Stimulated activated CD4-positive, alpha-beta T cell treated with anti-CD3 and anti-CD28 coated beads, TNF-alpha, amount 100 ng/mL, for 24 hours (primary cell): ENCODE measurements at regions not wholly inside any gene's neighbourhood (a gene's known extent, or its start where the extent isn't known, plus 50 kb on each side); places are given as distances from the start of the nearest gene placed in this dataset.
"Not testable (repeated sequence)": the region's sequence is repeated elsewhere in the genome, so short reads cannot be mapped to it uniquely, and the experiment has no call there.

Source experiments
- DNase-seq, 3 experiments: peaks; one replicate each; pipeline ENCODE4 v3.0.0-alpha.2; 2020; ENCODE audit warnings: low read depth in 3 of 3

- not testable (repeated sequence) for DNase-seq
These were observed 190.7 kb upstream of the VIPR2 start for GRCh38 chr7:159335181-159335926.

GRCh38 chr7:159332854-159333479, 188.3 kb upstream of the VIPR2 start:
- not testable (repeated sequence) for DNase-seq

- DNase-seq = no peak
These were observed 186.8 kb upstream of the VIPR2 start for GRCh38 chr7:159331462-159331861.

- DNase-seq = no peak
These were observed 185.2 kb upstream of the VIPR2 start for GRCh38 chr7:159329818-159330378.

- DNase-seq = no peak
These were observed 183.4 kb upstream of the VIPR2 start for GRCh38 chr7:159328096-159328495.

GRCh38 chr7:159323359-159323758, 178.7 kb upstream of the VIPR2 start:
- DNase-seq = no peak

GRCh38 chr7:159321278-159321677, 176.6 kb upstream of the VIPR2 start:
- no peak for DNase-seq

GRCh38 chr7:159318682-159319351, 174.2 kb upstream of the VIPR2 start:
- DNase-seq = no peak

- no peak for DNase-seq
These were observed 172.6 kb upstream of the VIPR2 start for GRCh38 chr7:159317294-159317693.

- no peak for DNase-seq
These were observed 166.5 kb upstream of the VIPR2 start for GRCh38 chr7:159311172-159311494.

GRCh38 chr7:159310457-159311171, 165.9 kb upstream of the VIPR2 start:
- no peak for DNase-seq

- DNase-seq = not testable (repeated sequence)
These were observed 164.5 kb upstream of the VIPR2 start for GRCh38 chr7:159309214-159309613.

GRCh38 chr7:159306012-159306411, 161.3 kb upstream of the VIPR2 start:
- DNase-seq = no peak

GRCh38 chr7:159305185-159305584, 160.5 kb upstream of the VIPR2 start:
- DNase-seq = not testable (repeated sequence)

GRCh38 chr7:159303510-159303909, 158.8 kb upstream of the VIPR2 start:
- DNase-seq = not testable (repeated sequence)

GRCh38 chr7:159296093-159296681, 151.5 kb upstream of the VIPR2 start:
- no peak for DNase-seq

GRCh38 chr7:159286487-159286886, 141.8 kb upstream of the VIPR2 start:
- DNase-seq = not testable (repeated sequence)

GRCh38 chr7:159281573-159281972, 136.9 kb upstream of the VIPR2 start:
- DNase-seq = no peak

- no peak for DNase-seq
These were observed 135.3 kb upstream of the VIPR2 start for GRCh38 chr7:159280008-159280407.

- no peak for DNase-seq
These were observed 128.1 kb upstream of the VIPR2 start for GRCh38 chr7:159272739-159273138.

GRCh38 chr7:159271781-159272180, 127.1 kb upstream of the VIPR2 start:
- DNase-seq = no peak

GRCh38 chr7:159269745-159270144, 125.1 kb upstream of the VIPR2 start:
- no peak for DNase-seq
